GM18870 (cell line): ENCODE measurements at regions not wholly inside any gene's neighbourhood (a gene's known extent, or its start where the extent isn't known, plus 50 kb on each side); places are given as distances from the start of the nearest gene placed in this dataset.
A peak's percentile ranks its signal among the peaks of the same experiment; 100 is the strongest.
"Not testable (repeated sequence)": the region's sequence is repeated elsewhere in the genome, so short reads cannot be mapped to it uniquely, and the experiment has no call there.

Experiments used
- ATAC-seq: cut with Tn5 transposase; IDR thresholded peaks from one replicate; pipeline ENCODE4 v1.9.1; 2021; ENCODE audit warnings: moderate library complexity; ENCODE audit not compliant: unreplicated experiment

- no peak for ATAC-seq
Measured at GRCh38 chr7:48992816-48993215, 68.5 kb downstream of the CDC14C start.

GRCh38 chr7:49001610-49002033, 77.3 kb downstream of the CDC14C start:
- peak; percentile 100 for ATAC-seq

GRCh38 chr7:49010717-49011116, 86.4 kb downstream of the CDC14C start:
- ATAC-seq = no peak

GRCh38 chr7:49014870-49015269, 90.5 kb downstream of the CDC14C start:
- no peak for ATAC-seq

- ATAC-seq = no peak
Measured at GRCh38 chr7:49020145-49020544, 95.8 kb downstream of the CDC14C start.

- no peak for ATAC-seq
Measured at GRCh38 chr7:49022448-49022847, 98.1 kb downstream of the CDC14C start.

- ATAC-seq = no peak
Measured at GRCh38 chr7:49023345-49024328, 99.3 kb downstream of the CDC14C start.

- ATAC-seq = no peak
Measured at GRCh38 chr7:49030221-49030620, 105.9 kb downstream of the CDC14C start.

GRCh38 chr7:49033140-49033539, 108.8 kb downstream of the CDC14C start:
- ATAC-seq = not testable (repeated sequence)

- ATAC-seq = no peak
Measured at GRCh38 chr7:49037346-49038210, 113.2 kb downstream of the CDC14C start.

- no peak for ATAC-seq
Measured at GRCh38 chr7:49038821-49039358, 114.5 kb downstream of the CDC14C start.

GRCh38 chr7:49060743-49061142, 136.4 kb downstream of the CDC14C start:
- ATAC-seq = no peak

- no peak for ATAC-seq
Measured at GRCh38 chr7:49074538-49074937, 150.2 kb downstream of the CDC14C start.

- no peak for ATAC-seq
Measured at GRCh38 chr7:49080896-49081475, 156.6 kb downstream of the CDC14C start.

- ATAC-seq = no peak
Measured at GRCh38 chr7:49088017-49088416, 163.7 kb downstream of the CDC14C start.

- no peak for ATAC-seq
Measured at GRCh38 chr7:49089717-49090116, 165.4 kb downstream of the CDC14C start.

- ATAC-seq = no peak
Measured at GRCh38 chr7:49091089-49091488, 166.7 kb downstream of the CDC14C start.

- no peak for ATAC-seq
Measured at GRCh38 chr7:49091519-49091918, 167.2 kb downstream of the CDC14C start.

GRCh38 chr7:49093218-49093617, 168.9 kb downstream of the CDC14C start:
- ATAC-seq = no peak

- ATAC-seq = no peak
Measured at GRCh38 chr7:49094866-49095265, 170.5 kb downstream of the CDC14C start.
